Activated CD4-positive, alpha-beta T cell treated with anti-CD3 and anti-CD28 coated beads, Interleukin-2, amount 50 U/mL, for 4 hours (primary cell): ENCODE measurements at regions not wholly inside any gene's neighbourhood (a gene's known extent, or its start where the extent isn't known, plus 50 kb on each side); places are given as distances from the start of the nearest gene placed in this dataset.
"Not testable (repeated sequence)": the region's sequence is repeated elsewhere in the genome, so short reads cannot be mapped to it uniquely, and the experiment has no call there.

Source experiments
- DNase-seq, 2 experiments: peaks; one replicate each; pipeline ENCODE4 v3.0.0-alpha.2; 2020

DNA sequence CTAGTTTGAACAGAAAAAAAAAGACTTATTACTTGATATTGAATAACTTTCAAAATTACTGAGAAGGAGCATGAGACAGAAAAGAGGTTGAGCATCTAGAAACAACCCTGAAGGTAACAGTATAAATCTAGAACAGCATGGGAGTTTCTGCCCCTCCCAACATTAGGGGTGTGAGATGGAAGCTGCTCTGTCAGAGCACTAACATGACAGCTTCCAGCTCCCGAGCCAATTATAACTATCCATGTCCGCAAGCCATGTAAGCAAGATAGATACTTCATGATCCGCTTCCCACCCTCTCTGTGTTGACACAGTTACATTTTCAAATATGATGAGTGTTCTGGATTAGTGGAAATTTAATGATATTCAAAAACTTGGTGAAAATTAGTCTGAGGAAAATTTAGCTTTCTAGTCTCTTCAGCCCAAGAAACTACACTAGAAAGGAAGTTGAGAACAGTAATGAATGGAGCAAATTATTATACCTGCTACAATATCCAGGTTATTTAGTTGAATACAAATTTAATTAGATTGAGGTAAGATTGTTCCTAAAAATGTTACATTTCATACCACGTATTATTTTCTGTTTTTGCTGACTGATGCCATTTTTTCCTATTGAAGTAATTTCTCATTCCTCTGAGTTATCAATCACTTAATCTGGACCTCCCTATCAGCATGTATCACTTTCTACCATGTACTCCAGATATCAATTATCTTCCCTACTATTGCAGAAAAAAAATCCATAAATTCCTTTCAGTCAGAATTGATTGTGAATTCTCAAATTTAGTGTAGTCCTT is 129.3 kb upstream of the SLIT2 start:
- no peak for DNase-seq

DNA sequence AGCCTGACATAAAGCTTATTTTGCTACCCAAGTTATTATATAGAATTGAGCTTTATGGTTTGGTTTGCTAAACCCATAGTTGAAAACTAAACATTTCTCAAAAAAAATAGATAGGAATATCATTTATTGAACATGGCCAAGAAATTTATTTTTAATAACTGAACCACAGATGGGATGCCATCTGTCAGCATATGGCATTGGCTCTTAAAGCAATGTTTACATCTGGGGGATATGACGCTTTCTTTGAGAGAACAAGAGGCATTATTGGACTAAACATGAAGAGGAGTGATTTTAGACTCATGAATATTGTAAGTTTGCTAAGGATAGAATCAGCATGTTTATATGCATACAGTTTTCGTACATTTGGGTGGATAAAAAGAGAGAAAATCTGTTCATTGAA is 132.6 kb upstream of the SLIT2 start:
- DNase-seq, result no peak

DNA sequence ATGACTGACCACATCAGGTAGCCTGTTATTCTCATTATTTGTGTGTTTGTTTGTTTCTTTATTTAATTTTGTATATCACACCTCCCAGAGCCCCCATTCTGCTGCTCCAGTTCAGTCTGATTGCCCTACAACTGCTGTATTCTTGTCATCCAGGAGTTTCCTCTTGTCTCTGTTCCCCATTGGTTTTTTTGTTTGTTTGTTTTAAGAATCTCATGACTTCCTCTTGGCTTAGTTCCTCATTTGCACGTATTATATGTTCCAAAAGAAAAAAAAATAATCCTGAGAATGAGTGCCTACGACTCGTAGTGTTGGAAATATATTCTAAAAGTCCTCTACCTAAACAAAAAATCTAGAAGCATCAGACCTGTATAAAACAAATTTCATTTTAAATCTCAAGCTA is 142.3 kb upstream of the SLIT2 start:
- no peak for DNase-seq

DNA sequence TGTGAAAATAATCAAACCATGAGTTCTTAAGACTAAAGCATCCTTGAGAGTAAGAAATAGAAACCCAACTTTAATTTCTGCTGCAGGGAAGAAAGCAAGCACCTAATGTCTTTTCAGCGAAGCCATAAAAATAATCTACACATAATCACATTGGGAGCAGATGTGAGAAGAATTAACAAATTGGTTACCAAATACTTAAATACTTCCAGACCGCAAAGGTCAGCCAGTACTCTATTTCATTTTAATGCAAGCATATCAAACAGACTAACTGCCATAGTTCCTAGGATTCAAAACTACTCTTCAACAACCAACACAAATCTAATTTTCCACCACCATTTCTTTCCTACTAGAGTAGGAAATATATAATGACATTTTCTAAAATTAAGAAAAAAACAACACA is 144.8 kb upstream of the SLIT2 start:
- DNase-seq, result no peak

DNA sequence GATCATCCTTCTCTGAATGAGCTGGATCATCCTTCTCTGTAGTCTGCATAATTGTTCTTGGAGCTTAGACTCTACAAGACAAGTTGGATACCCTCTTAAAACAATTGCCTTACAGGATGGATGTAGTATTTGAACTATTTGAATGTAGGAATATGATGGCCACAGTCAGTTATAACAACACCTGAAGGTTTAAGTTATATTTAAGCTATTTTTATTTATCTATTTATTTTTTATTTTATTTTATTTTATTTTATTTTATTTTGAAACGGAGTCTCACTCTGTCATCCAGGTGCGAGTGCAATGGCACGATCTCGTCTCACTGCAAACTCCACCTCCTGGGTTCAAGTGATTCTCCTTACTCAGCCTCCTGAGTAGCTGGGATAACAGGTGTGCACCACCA is 149.9 kb upstream of the SLIT2 start:
- no peak for DNase-seq

DNA sequence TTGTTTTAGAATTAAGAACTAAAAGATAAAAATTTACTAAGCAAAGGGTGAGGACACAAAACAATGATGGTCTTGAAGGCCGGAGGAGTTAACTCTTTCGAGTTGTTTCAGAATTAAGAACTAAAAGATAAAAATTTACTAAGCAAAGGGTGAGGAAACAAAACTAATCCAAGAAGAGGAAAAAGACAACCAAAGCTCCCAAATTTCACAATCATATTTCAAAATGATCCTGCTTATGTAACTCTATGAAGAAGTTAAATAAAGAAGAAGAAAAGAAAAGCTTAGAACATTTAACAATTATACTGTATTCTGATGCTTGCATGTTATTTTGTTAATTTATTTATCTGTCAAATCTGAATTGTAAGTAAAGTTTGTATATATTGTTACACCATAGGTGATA is 154.8 kb upstream of the SLIT2 start:
- no peak for DNase-seq

DNA sequence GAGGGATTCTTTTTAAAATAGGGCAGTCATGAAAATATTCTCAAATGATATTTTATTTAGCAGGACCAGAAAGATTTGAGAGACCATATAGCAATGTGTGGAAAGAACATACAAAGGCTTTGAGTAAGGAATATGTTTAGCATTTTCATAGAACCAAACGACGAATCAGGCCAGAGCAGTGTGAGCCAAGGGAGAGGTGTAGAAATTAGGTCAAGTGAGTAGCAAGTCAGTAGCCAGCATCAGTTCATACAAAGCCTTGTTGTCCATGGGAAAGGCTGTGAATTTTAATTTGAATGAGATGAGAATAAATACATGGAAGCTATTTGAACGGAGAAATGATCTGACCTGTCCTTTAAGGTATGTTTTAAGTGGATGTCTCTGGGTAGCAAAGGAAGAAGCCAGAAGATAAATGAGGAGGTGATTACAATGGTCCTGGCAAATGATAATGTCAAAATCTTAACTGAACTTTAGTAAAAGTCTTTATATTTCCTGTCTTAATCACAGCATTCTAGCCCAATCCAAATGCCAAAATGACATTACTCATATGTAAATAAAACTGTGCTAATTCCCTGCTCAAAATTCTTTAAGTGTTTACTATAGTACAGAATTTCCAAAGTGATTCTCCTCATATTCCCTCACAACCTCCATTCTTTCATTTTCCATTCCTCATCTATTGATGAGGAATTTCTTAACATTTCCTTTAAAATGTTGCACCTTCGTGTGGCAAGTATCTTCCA is 155.7 kb upstream of the SLIT2 start:
- no peak for DNase-seq

DNA sequence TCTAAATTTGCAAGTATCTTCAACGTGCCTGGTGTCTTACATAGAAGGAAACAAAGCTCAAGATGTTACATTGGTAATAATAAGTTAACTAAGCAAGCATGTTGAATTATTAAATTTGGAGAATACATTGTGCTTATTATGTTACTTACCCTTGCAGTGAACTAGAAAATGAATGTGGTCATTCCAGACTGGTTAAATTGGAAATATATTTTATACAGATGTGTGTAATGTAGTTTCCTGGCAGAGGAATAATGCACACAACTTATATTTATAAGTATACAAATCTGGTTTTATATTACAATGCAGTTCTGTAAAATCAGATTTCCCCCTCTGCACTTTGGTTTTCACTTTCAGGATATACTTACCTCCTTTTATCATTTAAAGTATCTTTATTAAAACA is 159.9 kb upstream of the SLIT2 start:
- no peak for DNase-seq

DNA sequence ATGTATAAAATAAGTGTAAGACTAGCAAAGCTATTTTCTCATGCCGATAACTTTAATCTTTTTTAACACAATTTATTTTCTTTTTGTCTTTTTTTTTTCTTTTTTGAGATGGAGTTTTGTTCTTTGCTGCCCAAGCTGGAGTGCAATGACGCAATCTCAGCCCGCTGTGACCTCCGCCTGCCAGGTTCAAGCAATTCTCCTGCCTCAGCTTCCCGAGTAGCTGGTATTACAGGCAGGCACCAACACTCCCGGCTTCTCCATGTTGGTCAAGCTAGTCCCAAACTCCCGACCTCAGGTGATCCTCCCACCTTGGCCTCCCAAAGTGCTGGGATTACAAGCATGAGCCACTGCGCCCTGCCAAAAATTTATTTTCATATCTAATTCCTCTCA is 164.2 kb upstream of the SLIT2 start:
- no peak for DNase-seq

DNA sequence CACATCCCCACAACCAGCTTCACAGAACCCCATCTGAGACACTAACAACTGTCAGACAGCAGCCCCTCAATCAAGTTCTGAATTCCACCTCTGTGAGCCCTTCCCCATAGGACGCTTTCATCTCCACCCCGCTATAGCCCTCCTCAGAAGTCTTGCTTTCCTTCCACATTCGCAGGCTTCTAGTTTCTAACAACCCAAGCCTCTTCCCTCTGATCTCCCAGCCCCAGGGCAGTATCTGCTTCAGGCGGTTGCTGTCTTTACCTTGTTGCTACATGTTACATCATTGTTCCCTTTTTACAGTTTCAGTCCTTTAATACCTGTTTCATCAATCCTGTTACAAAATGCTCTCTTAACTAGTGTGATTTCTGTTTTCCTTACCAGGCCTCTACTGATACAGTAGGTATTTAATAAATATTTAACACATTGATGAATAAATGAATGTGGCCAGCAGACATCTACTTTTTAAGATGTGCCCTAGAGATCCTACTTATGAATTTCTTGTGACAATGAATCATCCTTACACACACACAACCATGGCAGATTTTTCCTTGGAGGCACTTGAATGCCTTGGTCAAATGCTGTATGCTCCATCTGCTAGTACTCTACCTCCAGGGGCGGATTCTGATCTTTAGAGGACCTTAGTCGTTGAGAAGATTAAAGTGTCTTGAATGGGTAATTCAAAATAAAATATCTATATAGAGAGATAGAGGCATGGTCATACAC is 164.7 kb upstream of the SLIT2 start:
- no peak for DNase-seq

DNA sequence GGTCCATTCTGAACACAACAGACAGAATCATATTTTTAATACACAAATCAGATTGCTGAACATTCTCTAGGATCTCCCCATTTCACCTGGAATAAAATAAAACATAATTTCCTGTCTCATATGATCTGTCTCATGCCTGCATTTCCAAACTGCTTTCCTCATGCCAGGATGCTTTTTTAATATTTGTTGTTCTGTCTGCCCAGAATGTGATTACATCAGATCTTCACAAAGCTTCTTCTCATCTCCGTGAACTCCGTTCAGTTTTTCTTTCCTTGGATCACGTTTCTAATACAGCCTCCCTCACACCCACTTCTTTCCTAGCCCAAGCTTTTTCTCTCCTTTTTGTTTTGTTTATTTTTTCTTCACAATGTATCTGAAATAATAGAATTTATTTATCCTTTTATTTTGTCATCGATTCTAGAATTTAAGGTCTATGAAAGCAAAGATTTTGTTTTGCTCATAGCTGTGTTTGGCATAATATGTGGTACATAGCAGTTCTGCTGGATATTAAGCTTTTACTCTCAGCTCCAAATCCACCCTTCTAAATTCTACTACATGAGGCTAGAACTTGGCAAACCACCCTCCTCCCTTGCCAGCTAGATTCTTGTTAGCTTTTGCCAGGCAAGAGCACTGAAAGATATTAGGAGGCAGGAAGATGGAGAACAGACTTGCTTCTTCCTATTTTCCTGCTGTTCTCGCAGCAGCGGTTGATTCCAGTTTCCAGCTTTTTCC is 165.5 kb upstream of the SLIT2 start:
- no peak for DNase-seq

DNA sequence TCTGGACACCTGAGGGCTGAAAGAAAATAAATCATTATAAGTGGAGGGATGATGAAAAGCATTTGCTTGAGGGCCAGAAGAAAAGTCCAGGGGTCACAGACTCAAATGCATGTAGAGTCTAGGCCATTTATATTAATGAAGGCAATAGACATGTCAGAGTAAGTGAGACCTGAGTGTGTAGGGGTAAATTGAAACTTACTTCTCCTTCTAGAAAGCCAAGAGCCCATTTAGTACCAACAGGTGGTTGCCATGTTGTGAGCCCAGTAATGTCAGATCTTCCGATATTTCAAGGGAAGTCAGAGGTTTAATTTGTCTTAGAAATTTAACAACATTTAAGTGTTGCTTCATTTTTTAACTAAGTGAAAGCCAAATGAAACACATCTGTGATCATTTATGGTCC is 166.1 kb upstream of the SLIT2 start:
- no peak for DNase-seq

DNA sequence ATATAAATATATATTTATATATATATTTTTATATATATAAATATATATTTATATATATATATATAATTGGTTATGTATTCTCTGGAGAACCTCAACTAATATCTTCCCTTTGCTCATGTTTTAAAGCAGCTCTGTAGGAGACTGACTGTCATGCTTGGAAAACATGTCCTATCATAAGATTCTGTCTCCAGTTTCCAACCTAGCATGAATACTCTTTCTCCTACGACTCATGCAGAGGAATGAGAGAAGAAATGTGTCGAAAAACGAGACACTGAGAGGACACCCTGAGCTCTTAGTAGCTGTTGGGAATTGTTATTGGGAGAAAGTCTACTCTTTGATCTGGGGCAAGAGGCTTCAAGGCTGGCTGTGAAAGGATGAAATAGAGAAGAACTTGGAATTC is 166.5 kb upstream of the SLIT2 start:
- no peak for DNase-seq

DNA sequence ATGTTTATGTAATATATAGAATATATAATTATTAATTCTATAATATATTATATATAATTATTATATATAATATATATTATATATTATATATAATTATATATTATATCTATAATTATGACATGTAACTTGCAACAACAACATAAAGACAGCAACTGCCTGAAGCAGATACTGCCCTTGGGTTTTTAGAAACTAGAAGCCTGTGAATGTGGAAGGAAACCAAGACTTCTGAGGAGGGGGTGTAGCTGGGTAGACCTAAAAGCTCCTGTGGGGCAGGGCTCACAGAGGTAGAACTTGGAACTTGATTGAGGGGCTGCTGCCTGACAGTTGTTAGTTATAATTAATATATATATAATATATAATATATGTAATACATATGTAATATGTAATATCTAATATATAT is 167.2 kb upstream of the SLIT2 start:
- DNase-seq, result no peak

DNA sequence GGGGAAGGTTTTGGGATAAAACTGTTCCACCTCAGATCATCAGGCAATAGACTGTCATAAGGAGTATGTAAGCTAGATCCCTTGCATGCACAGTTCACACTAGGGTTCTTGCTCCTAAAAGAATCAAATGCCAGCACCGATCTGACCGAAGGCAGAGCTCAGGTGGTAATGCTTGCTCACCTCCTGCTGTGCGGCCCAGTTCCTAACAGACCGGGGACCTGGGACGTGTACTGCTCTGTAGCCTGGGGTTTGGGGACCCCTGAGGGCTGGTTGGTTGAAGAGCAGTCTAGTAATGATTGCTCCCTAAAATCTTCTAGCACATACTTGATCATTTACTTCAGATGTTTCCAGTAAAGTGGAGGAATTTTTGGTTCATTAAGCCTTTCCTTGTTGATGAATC is 173.1 kb upstream of the SLIT2 start:
- DNase-seq, result no peak

DNA sequence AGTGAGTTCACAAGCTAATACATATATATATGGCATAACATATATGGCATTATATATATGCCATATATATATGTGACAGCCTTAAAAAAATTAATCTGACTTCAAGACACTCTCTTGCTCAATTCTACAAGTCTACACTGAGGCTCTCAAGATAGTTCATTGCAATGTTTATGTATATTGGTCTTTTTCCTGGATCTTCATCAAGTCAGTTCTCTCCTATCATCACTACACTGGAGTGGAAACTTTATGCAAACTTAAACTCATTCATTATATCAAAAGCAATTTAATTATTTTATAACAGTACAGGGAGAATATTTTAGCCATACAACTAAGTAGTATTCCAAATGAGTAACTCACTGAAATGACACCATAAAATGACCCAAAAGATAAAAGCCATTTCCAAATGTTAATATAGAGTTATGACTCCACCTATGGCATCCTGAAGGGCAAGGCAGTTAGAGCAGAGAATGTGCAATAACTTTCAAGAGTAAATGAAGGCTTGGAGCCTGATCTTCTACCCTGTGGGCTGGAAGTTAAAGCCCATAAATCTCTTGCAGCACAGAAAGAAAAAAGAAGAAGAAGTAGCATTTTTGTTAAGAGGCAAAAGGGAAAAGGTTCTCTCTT is 176.3 kb upstream of the SLIT2 start:
- no peak for DNase-seq

DNA sequence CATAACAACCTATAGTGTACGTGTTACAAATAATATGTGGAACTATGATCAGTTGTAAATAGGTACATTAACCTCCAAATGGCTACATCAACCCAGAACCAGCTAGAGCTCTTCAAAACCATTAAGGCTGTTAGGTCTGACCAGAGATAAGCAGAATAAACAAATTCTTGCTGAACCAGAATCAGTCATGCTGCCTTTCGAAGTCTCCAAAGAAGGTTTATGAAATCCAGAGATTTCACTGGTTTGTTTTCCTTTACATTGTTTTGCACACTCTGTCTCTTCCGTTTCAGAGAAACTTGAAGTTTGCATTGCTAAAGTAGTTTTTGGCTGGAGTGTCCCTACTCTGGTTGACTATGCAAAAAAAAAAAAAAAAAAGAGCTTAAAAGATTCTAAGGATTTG is 177.3 kb upstream of the SLIT2 start:
- DNase-seq, result no peak

DNA sequence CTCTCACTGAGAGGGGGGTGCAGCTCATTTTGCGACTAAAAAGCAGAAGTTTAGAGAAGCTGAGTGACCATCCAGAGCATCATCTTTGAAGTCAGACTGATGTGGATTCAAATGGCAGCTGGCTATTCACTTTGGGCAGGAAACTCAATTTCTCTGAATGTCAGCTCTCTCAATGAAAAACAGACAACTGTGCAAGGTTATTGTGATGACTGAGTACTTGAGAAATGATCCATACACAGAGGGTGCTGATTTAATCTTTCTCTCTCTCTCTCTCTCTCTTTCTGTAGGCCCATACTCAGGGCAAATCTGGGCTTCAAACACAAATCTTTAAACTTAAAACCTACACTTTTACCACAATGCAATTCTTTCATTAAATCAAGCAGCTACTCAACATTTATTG is 185.8 kb upstream of the SLIT2 start:
- no peak for DNase-seq

DNA sequence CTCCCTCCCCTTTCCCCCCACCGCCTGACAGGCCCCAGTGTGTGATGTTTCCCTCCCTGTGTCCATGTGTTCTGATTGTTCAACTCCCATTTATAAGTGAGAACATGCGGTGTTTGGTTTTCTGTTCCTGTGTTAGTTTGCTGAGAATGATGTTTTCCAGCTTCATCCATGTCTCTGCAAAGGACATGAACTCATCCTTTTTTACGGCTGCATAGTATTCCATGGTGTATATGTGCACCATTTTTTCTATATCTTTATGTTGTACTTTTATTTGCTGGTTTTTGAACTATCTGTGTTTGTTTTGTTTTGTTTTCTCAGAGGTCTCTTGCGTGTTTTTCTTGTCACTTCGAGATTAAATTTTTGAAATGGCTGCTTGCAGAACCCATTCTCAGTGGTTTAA is 188.8 kb upstream of the SLIT2 start:
- not testable (repeated sequence) for DNase-seq

DNA sequence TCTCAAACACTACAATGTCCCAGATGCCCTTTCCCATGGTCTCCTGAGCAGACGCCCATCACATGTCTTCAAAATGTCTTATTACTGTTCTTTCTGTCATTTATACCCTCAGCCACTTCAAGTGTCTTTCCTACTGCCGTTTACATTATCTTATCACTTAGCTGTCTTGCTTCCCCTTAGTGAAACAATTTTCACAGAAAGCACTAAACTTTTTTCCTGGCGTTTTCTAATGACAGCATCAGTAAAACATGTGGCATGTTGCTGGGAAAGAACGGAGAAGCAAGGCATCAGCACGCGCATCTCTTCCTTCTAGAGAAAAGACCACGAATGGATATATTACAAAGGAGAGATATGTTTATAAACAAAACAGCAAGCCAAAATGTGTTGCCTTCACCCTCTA is 189.7 kb upstream of the SLIT2 start:
- no peak for DNase-seq

DNA sequence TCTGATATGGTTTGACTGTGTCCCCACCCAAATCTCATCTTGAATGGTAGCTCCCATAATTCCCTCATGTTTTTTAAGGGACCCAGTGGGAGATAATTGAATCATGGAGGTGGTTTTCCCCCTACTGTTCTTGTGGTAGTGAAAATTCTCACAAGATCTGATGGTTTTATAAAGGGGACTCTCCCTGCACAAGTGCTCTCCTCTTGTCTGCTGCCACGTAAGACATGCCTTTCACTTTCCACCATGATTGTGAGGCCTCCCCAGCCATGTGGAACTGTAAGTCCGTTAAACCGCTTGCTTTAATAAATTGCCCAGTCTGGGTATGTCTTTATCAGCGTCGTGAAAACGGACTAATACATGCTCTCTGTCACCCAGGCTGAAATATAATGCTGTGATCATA is 200.9 kb upstream of the SLIT2 start:
- DNase-seq, result no peak

DNA sequence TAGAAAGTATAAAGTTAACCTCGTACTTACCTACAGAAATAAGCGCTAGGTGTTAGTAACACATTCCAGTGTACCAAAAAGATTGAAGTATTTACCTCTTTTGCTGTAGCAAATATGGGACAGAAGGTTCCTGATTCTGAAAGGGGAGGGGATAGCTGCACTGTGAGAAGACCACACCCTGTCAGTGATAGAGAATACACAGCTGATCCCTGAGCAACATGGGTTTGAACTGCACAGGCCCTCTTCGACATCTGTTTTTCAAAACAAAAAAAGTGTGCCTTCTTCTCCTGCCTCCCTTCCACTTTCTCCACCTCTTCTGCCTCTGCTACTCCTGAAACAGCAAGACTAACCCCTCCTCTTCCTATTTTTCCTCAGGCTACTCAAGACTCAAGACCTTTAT is 201.8 kb upstream of the SLIT2 start:
- DNase-seq, result no peak
